K562 (cell line): ENCODE measurements at regions not wholly inside any gene's neighbourhood (a gene's known extent, or its start where the extent isn't known, plus 50 kb on each side); places are given as distances from the start of the nearest gene placed in this dataset.

Source experiments
- TF ChIP-seq, protein P1 (sequence below), 2 experiments: fragments of 450-650 bp; formaldehyde crosslinking in 1 of 2; IDR thresholded peaks; 2 replicates each; pipeline versions ENCODE4 v1.4.0 to v1.6.1; 2014 to 2020; ENCODE audit warnings: mild to moderate bottlenecking in 2 of 2, borderline replicate concordance in 1 of 2, low read depth in 1 of 2

- TF ChIP-seq, protein P1, sequence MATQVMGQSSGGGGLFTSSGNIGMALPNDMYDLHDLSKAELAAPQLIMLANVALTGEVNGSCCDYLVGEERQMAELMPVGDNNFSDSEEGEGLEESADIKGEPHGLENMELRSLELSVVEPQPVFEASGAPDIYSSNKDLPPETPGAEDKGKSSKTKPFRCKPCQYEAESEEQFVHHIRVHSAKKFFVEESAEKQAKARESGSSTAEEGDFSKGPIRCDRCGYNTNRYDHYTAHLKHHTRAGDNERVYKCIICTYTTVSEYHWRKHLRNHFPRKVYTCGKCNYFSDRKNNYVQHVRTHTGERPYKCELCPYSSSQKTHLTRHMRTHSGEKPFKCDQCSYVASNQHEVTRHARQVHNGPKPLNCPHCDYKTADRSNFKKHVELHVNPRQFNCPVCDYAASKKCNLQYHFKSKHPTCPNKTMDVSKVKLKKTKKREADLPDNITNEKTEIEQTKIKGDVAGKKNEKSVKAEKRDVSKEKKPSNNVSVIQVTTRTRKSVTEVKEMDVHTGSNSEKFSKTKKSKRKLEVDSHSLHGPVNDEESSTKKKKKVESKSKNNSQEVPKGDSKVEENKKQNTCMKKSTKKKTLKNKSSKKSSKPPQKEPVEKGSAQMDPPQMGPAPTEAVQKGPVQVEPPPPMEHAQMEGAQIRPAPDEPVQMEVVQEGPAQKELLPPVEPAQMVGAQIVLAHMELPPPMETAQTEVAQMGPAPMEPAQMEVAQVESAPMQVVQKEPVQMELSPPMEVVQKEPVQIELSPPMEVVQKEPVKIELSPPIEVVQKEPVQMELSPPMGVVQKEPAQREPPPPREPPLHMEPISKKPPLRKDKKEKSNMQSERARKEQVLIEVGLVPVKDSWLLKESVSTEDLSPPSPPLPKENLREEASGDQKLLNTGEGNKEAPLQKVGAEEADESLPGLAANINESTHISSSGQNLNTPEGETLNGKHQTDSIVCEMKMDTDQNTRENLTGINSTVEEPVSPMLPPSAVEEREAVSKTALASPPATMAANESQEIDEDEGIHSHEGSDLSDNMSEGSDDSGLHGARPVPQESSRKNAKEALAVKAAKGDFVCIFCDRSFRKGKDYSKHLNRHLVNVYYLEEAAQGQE (IDR thresholded peaks at IDR 0.05; ENCODE audit: borderline replicate concordance) = no peak
- TF ChIP-seq, protein P1 (CRISPR knock-in tag; IDR thresholded peaks at IDR 0.05; ENCODE audit: low read depth) = no peak
These were observed 159.6 kb downstream of the TRIM27 start (continued) for GRCh38 chr6:28764014-28764723.
